ENCODE measurements at regions not wholly inside any gene's neighbourhood (a gene's known extent, or its start where the extent isn't known, plus 50 kb on each side); places are given as distances from the start of the nearest gene placed in this dataset.

- Histone ChIP-seq H3K4me3 (no peak overlapping the region), H3K4me1 (peaks cover 4 to 30% of the 10 kb centered on the region in 2 donors), H3K9me3 (no peaks in the 10 kb centered on the region), H3K27me3 (no peaks in the 10 kb centered on the region), H3K27ac (no peak overlapping the region), H3K36me3 (no peaks in the 10 kb centered on the region)
- intact Hi-C loops (cut with DNase I): loop anchor here (5.0 kb wide), 1 partner anchor 73 kb away; no protein-coding TSS in a partner anchor
- TF ChIP-seq CTCF (IDR thresholded peaks at IDR 0.05): no peak
- DNase-seq (ENCODE audit: low spot score in 2 of 2): no peak
Observed at GRCh38 chr6:109295774-109296156, 86.5 kb downstream of the CD164 start.

GRCh38 chr6:109295109-109295773 lies 87.0 kb downstream of the CD164 start:
- Histone ChIP-seq H3K27me3 (no peaks in the 10 kb centered on the region), H3K36me3 (no peaks in the 10 kb centered on the region), H3K4me3 (no peak overlapping the region), H3K27ac (no peak overlapping the region), H3K9me3 (no peaks in the 10 kb centered on the region), H3K4me1 (peaks cover 4 to 25% of the 10 kb centered on the region in 2 donors)
- DNase-seq (ENCODE audit: low spot score in 2 of 2): no peak
- TF ChIP-seq CTCF (IDR thresholded peaks at IDR 0.05): no peak
- intact Hi-C loops (cut with DNase I): loop anchor here (5.0 kb wide), 1 partner anchor 73 kb away; no protein-coding TSS in a partner anchor

DNA sequence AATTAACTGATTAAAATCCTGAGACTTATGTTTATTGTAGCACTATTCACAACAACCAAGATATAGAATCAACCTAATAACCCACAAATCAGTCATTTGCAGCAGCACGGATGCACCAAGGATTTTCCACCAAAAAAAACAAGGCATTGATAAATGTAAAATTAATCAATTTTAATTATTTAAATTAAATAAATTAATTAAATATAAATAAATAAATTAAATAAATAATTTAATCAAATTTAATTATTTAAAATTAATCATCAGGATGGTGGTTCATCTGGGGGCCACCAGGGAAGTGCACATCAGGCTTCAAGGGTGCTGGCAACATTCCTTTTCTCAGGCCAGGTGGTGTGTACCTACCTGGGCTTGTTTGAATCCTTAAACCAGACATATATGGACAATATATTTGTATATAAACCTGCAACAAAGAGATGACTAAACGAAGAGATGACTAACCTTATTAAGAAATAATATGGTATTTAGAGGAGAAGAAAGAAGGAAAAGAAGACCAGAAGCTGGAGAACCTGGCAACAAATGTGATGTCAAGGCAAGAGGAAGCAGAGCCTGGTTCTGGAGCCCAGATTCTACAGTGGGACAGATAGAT lies 89.2 kb downstream of the CD164 start:
- intact Hi-C loops (cut with DNase I): no loop called here
- Histone ChIP-seq H3K27ac (no peak overlapping the region), H3K27me3 (no peaks in the 10 kb centered on the region), H3K36me3 (no peaks in the 10 kb centered on the region), H3K4me1 (peaks cover 0 to 11% of the 10 kb centered on the region in 2 donors), H3K4me3 (no peak overlapping the region), H3K9me3 (no peaks in the 10 kb centered on the region)
- no peak for TF ChIP-seq CTCF (IDR thresholded peaks at IDR 0.05)
- no peak for DNase-seq (ENCODE audit: low spot score in 2 of 2)

DNA sequence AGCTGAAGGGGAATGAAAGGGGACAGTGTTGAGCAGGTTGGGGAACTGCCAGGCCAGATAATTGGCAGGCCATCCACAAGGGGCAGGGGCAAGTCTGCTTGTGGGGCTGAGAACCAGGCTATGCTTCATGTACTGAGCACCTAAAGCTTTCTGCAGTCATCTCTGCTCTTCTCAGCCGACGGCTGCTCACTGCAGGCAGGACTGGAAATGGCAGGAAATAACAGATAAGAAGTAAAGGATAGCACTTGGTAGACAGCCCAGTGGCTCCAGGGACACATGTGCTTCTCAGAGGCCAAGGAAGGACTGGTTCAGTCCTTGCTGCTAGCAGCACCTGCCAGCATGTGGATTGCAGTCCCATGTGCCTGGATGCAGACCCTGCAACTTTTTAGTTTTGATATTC lies 89.8 kb downstream of the CD164 start:
- Histone ChIP-seq H3K27me3 (no peaks in the 10 kb centered on the region), H3K9me3 (no peaks in the 10 kb centered on the region), H3K4me3 (no peak overlapping the region), H3K27ac (no peak overlapping the region), H3K36me3 (no peaks in the 10 kb centered on the region), H3K4me1 (peaks cover 0 to 4% of the 10 kb centered on the region in 2 donors)
- no peak for DNase-seq (ENCODE audit: low spot score in 2 of 2)
- intact Hi-C loops (cut with DNase I): no loop called here
- no peak for TF ChIP-seq CTCF (IDR thresholded peaks at IDR 0.05)

GRCh38 chr6:109291902-109292301 lies 90.4 kb downstream of the CD164 start:
- Histone ChIP-seq H3K27ac (no peak overlapping the region), H3K4me3 (no peak overlapping the region), H3K27me3 (no peaks in the 10 kb centered on the region), H3K9me3 (no peaks in the 10 kb centered on the region), H3K4me1 (no peaks in the 10 kb centered on the region), H3K36me3 (no peaks in the 10 kb centered on the region)
- no peak for TF ChIP-seq CTCF (IDR thresholded peaks at IDR 0.05)
- intact Hi-C loops (cut with DNase I): no loop called here
- no peak for DNase-seq (ENCODE audit: low spot score in 2 of 2)

All from ascending aorta (tissue), 2 donors.